GM12878 (cell line): ENCODE measurements at regions not wholly inside any gene's neighbourhood (a gene's known extent, or its start where the extent isn't known, plus 50 kb on each side); places are given as distances from the start of the nearest gene placed in this dataset.

ENCODE experiments used
- BACH1 ChIP-seq: fragments of 450-650 bp; IDR thresholded peaks from 2 replicates; pipeline ENCODE4 v1.6.1; 2017; ENCODE audit warnings: mild to moderate bottlenecking, borderline replicate concordance
- CBX5 ChIP-seq: sonication (generic); IDR thresholded peaks from 2 replicates; pipeline ENCODE4 v1.6.1; 2016; ENCODE audit warnings: low read depth, moderate library complexity, mild to moderate bottlenecking, inconsistent platforms
- CHD4 ChIP-seq: fragments of 200-600 bp; sonication (generic); IDR thresholded peaks from 2 replicates; pipeline ENCODE4 v1.6.1; 2016; ENCODE audit warnings: mild to moderate bottlenecking
- CREM ChIP-seq: IDR thresholded peaks from 2 replicates; pipeline ENCODE4 v1.6.1; 2014; ENCODE audit warnings: antibody characterized with exemption, low read depth
- CUX1 ChIP-seq: IDR thresholded peaks from 2 replicates; pipeline ENCODE4 v1.6.1; 2012; ENCODE audit warnings: improper control_type of control experiment, low read depth, low read length; ENCODE audit not compliant: insufficient replicate concordance
- FOXK2 ChIP-seq: fragments of 450-650 bp; IDR thresholded peaks from 2 replicates; pipeline ENCODE4 v1.6.1; 2017; ENCODE audit warnings: mild to moderate bottlenecking, moderate library complexity
- HDGF ChIP-seq: fragments of 450-650 bp; IDR thresholded peaks from 2 replicates; pipeline ENCODE4 v1.6.1; 2016; ENCODE audit warnings: antibody characterized with exemption
- HSF1 ChIP-seq: fragments of 150-350 bp; IDR thresholded peaks from 2 replicates; pipeline ENCODE4 v1.6.1; 2014; ENCODE audit warnings: mild to moderate bottlenecking, low read depth, low read length
- IRF3 ChIP-seq: fragments of 450-650 bp; IDR thresholded peaks from 2 replicates; pipeline ENCODE4 v1.6.1; 2014; ENCODE audit warnings: mild to moderate bottlenecking
- KAT2A ChIP-seq: conservative IDR thresholded peaks from 2 replicates; pipeline ENCODE4 v1.6.1; 2011; ENCODE audit warnings: low read depth, low read length; ENCODE audit not compliant: control insufficient read depth
- LARP7 ChIP-seq: fragments of 450-650 bp; IDR thresholded peaks from 2 replicates; pipeline ENCODE4 v1.6.1; 2017; ENCODE audit warnings: mild to moderate bottlenecking
- PAX8 ChIP-seq: fragments of 450-650 bp; IDR thresholded peaks from 2 replicates; pipeline ENCODE4 v1.6.1; 2017; ENCODE audit warnings: mild to moderate bottlenecking, moderate library complexity
- POLR2A ChIP-seq: IDR thresholded peaks from 2 replicates; pipeline ENCODE4 v1.6.1; 2011; ENCODE audit warnings: low read depth, mild to moderate bottlenecking, low read length
- POLR2AphosphoS5 ChIP-seq: IDR thresholded peaks from 2 replicates; pipeline ENCODE4 v1.6.1; 2011; ENCODE audit warnings: mild to moderate bottlenecking, low read length, inconsistent platforms
- RCOR1 ChIP-seq: conservative IDR thresholded peaks from 2 replicates; pipeline ENCODE4 v1.6.1; 2012; ENCODE audit warnings: low read depth, low read length, improper control_type of control experiment
- SIX5 ChIP-seq: IDR thresholded peaks from 2 replicates; pipeline ENCODE4 v1.6.1; 2011; ENCODE audit warnings: mild to moderate bottlenecking, low read depth, low read length, moderate library complexity; ENCODE audit not compliant: severe bottlenecking
- SREBF2 ChIP-seq: IDR thresholded peaks from 2 replicates; pipeline ENCODE4 v1.6.1; 2012; ENCODE audit warnings: mild to moderate bottlenecking, low read length
- SUPT20H ChIP-seq: IDR thresholded peaks from 2 replicates; pipeline ENCODE4 v1.6.1; 2011; ENCODE audit warnings: low read depth, mild to moderate bottlenecking, low read length, moderate library complexity, borderline replicate concordance; ENCODE audit not compliant: control insufficient read depth
- ZNF622 ChIP-seq: fragments of 450-650 bp; IDR thresholded peaks from 2 replicates; pipeline ENCODE4 v1.6.1; 2017; ENCODE audit warnings: mild to moderate bottlenecking, inconsistent platforms
- ZNF687 ChIP-seq: fragments of 450-650 bp; IDR thresholded peaks from 2 replicates; pipeline ENCODE4 v1.6.1; 2017; ENCODE audit warnings: mild to moderate bottlenecking, moderate library complexity

GRCh38 chr6:26273673-26274588 lies 91.1 kb upstream of the BTN3A2 start (continued):
- TF ChIP-seq ZNF687: peak; percentile 17; the same call in 1 of the 2 replicates
- TF ChIP-seq ZNF622: no peak
- no peak for TF ChIP-seq CHD4
- no peak for TF ChIP-seq BACH1
- no peak for TF ChIP-seq CREM
- TF ChIP-seq SUPT20H: no peak
- no peak for TF ChIP-seq HSF1
- TF ChIP-seq CUX1: no peak
- no peak for TF ChIP-seq HDGF
- TF ChIP-seq LARP7: no peak
- TF ChIP-seq POLR2AphosphoS5: 0 out of 2 replicates have a peak, but pooled peaks have one; percentile 31
- TF ChIP-seq SIX5: no peak
- TF ChIP-seq SREBF2: no peak
- TF ChIP-seq FOXK2: no peak
- TF ChIP-seq POLR2A: no peak
- TF ChIP-seq CBX5: peak; percentile 35; the same call in 1 of the 2 replicates
- peak; percentile 48; the same call in 1 of the 2 replicates for TF ChIP-seq PAX8
- no peak for TF ChIP-seq IRF3
- TF ChIP-seq RCOR1: no peak
- no peak for TF ChIP-seq KAT2A
